Peyer's patch (tissue), 4 donors: ENCODE measurements at regions not wholly inside any gene's neighbourhood (a gene's known extent, or its start where the extent isn't known, plus 50 kb on each side); places are given as distances from the start of the nearest gene placed in this dataset.

Source experiments
- DNase-seq, 3 donors: peaks; one replicate each; pipeline ENCODE4 v3.0.0-alpha.2; 2017 to 2019
- H3K27ac ChIP-seq, 4 donors: fragments of 200-600 bp; sonication (generic); one replicate each; pipeline ENCODE4 v1.5.1; 2016 to 2019
- H3K27me3 ChIP-seq, 2 donors: fragments of 200-600 bp; sonication (generic); one replicate each; pipeline ENCODE4 v1.5.1; 2019
- H3K36me3 ChIP-seq, 3 donors: fragments of 200-600 bp; sonication (generic); one replicate each; pipeline ENCODE4 v1.5.1; 2016 to 2019
- H3K4me1 ChIP-seq, 4 donors: fragments of 200-600 bp; sonication (generic); one replicate each; pipeline ENCODE4 v1.5.1; 2016 to 2019
- H3K4me3 ChIP-seq, 4 donors: fragments of 200-600 bp; sonication (generic); 1 replicate in 3 of 4; 2 replicates in 1 of 4; pipeline ENCODE4 v1.5.1; 2016 to 2019; ENCODE audit warnings: mild to moderate bottlenecking in 1 of 4
- H3K9me3 ChIP-seq, 4 donors: fragments of 200-600 bp; sonication (generic); one replicate each; pipeline ENCODE4 v1.5.1; 2016 to 2019; ENCODE audit warnings: mild to moderate bottlenecking in 1 of 4
- CTCF ChIP-seq, 6 experiments: fragments of 450-650 bp in 4 of 6; fragments of 200-600 bp in 2 of 6; sonication (generic) in 1 of 6; IDR thresholded peaks; one replicate each; pipeline ENCODE4 v1.5.1; 2017 to 2019; ENCODE audit warnings: antibody characterized with exemption in 6 of 6, mild to moderate bottlenecking in 3 of 6, moderate library complexity in 1 of 6
- POLR2A ChIP-seq, 2 donors: fragments of 450-650 bp; IDR thresholded peaks; one replicate each; pipeline ENCODE4 v1.5.1; 2017; ENCODE audit warnings: antibody characterized with exemption in 2 of 2, mild to moderate bottlenecking in 2 of 2, moderate library complexity in 2 of 2

- H3K36me3 ChIP-seq: no peaks in the 10 kb centered on the region
- no peak for TF ChIP-seq POLR2A (IDR thresholded peaks at IDR 0.05)
- no peak for DNase-seq
- no peaks in the 10 kb centered on the region for H3K27me3 ChIP-seq
- H3K9me3 ChIP-seq: no peaks in the 10 kb centered on the region
- H3K4me3 ChIP-seq: no peak overlapping the region
- H3K4me1 ChIP-seq: no peaks in the 10 kb centered on the region
- H3K27ac ChIP-seq: no peak overlapping the region
Measured at GRCh38 chr1:2856676-2857375, 55.3 kb upstream of the TTC34 start.

GRCh38 chr1:2857521-2857920 is 56.0 kb upstream of the TTC34 start:
- H3K9me3 ChIP-seq: no peaks in the 10 kb centered on the region
- TF ChIP-seq POLR2A (IDR thresholded peaks at IDR 0.05): no peak
- TF ChIP-seq CTCF (IDR thresholded peaks at IDR 0.05): no peak
- no peaks in the 10 kb centered on the region for H3K4me1 ChIP-seq
- no peak overlapping the region for H3K27ac ChIP-seq
- DNase-seq: no peak
- no peaks in the 10 kb centered on the region for H3K36me3 ChIP-seq
- H3K27me3 ChIP-seq: no peaks in the 10 kb centered on the region
- no peak overlapping the region for H3K4me3 ChIP-seq

- H3K9me3 ChIP-seq: no peaks in the 10 kb centered on the region
- no peaks in the 10 kb centered on the region for H3K36me3 ChIP-seq
- no peak for DNase-seq
- TF ChIP-seq POLR2A (IDR thresholded peaks at IDR 0.05): no peak
- TF ChIP-seq CTCF (IDR thresholded peaks at IDR 0.05): no peak
- no peak overlapping the region for H3K27ac ChIP-seq
- no peaks in the 10 kb centered on the region for H3K27me3 ChIP-seq
- no peaks in the 10 kb centered on the region for H3K4me1 ChIP-seq
- no peak overlapping the region for H3K4me3 ChIP-seq
Measured at GRCh38 chr1:2858676-2859075, 57.2 kb upstream of the TTC34 start.

- no peaks in the 10 kb centered on the region for H3K4me1 ChIP-seq
Measured at GRCh38 chr1:2859219-2859880, 57.9 kb upstream of the TTC34 start.

GRCh38 chr1:2859881-2860430 is 58.5 kb upstream of the TTC34 start:
- Histone ChIP-seq H3K9me3 (no peaks in the 10 kb centered on the region), H3K27ac (no peak overlapping the region), H3K4me1 (no peaks in the 10 kb centered on the region), H3K27me3 (no peaks in the 10 kb centered on the region), H3K36me3 (no peaks in the 10 kb centered on the region), H3K4me3 (no peak overlapping the region)
- DNase-seq: no peak
- TF ChIP-seq POLR2A (IDR thresholded peaks at IDR 0.05): no peak
- TF ChIP-seq CTCF (IDR thresholded peaks at IDR 0.05): no peak

More at GRCh38 chr1:2859219-2859880, 57.9 kb upstream of the TTC34 start:
- Histone ChIP-seq H3K4me3 (no peak overlapping the region), H3K9me3 (no peaks in the 10 kb centered on the region), H3K27ac (no peak overlapping the region), H3K36me3 (no peaks in the 10 kb centered on the region), H3K27me3 (no peaks in the 10 kb centered on the region)
- DNase-seq: no peak
- TF ChIP-seq POLR2A (IDR thresholded peaks at IDR 0.05) (no peak), CTCF (IDR thresholded peaks at IDR 0.05) (no peak)

- TF ChIP-seq POLR2A (IDR thresholded peaks at IDR 0.05) (no peak), CTCF (IDR thresholded peaks at IDR 0.05) (no peak)
- no peak overlapping the region for H3K27ac ChIP-seq
- no peaks in the 10 kb centered on the region for H3K36me3 ChIP-seq
- no peaks in the 10 kb centered on the region for H3K9me3 ChIP-seq
- no peaks in the 10 kb centered on the region for H3K4me1 ChIP-seq
- no peaks in the 10 kb centered on the region for H3K27me3 ChIP-seq
- H3K4me3 ChIP-seq: no peak overlapping the region
- DNase-seq: no peak
Measured at GRCh38 chr1:2860476-2861142, 59.1 kb upstream of the TTC34 start.
